ENCODE measurements at regions not wholly inside any gene's neighbourhood (a gene's known extent, or its start where the extent isn't known, plus 50 kb on each side); places are given as distances from the start of the nearest gene placed in this dataset.

- TF ChIP-seq CSDC2 (CRISPR knock-in tag; IDR thresholded peaks at IDR 0.05): no peak
- TF ChIP-seq RARB (CRISPR knock-in tag; IDR thresholded peaks at IDR 0.05): no peak
- no peak for TF ChIP-seq ISL1 (CRISPR knock-in tag; IDR thresholded peaks at IDR 0.05)
- no peak for TF ChIP-seq ZFP3 (CRISPR knock-in tag; IDR thresholded peaks at IDR 0.05)
- TF ChIP-seq, protein P1, sequence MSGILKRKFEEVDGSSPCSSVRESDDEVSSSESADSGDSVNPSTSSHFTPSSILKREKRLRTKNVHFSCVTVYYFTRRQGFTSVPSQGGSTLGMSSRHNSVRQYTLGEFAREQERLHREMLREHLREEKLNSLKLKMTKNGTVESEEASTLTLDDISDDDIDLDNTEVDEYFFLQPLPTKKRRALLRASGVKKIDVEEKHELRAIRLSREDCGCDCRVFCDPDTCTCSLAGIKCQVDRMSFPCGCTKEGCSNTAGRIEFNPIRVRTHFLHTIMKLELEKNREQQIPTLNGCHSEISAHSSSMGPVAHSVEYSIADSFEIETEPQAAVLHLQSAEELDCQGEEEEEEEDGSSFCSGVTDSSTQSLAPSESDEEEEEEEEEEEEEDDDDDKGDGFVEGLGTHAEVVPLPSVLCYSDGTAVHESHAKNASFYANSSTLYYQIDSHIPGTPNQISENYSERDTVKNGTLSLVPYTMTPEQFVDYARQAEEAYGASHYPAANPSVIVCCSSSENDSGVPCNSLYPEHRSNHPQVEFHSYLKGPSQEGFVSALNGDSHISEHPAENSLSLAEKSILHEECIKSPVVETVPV (CRISPR knock-in tag; IDR thresholded peaks at IDR 0.05): no peak
- TF ChIP-seq, protein P2, sequence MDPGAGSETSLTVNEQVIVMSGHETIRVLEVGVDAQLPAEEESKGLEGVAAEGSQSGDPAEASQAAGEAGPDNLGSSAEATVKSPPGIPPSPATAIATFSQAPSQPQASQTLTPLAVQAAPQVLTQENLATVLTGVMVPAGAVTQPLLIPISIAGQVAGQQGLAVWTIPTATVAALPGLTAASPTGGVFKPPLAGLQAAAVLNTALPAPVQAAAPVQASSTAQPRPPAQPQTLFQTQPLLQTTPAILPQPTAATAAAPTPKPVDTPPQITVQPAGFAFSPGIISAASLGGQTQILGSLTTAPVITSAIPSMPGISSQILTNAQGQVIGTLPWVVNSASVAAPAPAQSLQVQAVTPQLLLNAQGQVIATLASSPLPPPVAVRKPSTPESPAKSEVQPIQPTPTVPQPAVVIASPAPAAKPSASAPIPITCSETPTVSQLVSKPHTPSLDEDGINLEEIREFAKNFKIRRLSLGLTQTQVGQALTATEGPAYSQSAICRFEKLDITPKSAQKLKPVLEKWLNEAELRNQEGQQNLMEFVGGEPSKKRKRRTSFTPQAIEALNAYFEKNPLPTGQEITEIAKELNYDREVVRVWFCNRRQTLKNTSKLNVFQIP (CRISPR knock-in tag; IDR thresholded peaks at IDR 0.05; ENCODE audit: borderline replicate concordance, low read depth): no peak
These were observed 138.2 kb downstream of the NSG2 start for GRCh38 chr5:174183701-174184100.

Measured in SK-N-SH treated with all-trans-retinoic acid at 6 μM for 48 hours (cell line).